DOHH2 (cell line): ENCODE measurements at regions not wholly inside any gene's neighbourhood (a gene's known extent, or its start where the extent isn't known, plus 50 kb on each side); places are given as distances from the start of the nearest gene placed in this dataset.

Experiments
- H3F3A ChIP-seq: fragments of 200-600 bp; sonication (generic), shearing (Covaris generic); 2 replicates; pipeline ENCODE4 v1.6.0; 2016; ENCODE audit warnings: antibody characterized with exemption, mild to moderate bottlenecking; ENCODE audit not compliant: control insufficient read depth, insufficient read depth
- H3K27ac ChIP-seq: fragments of 200-600 bp; sonication (generic); 2 replicates; pipeline ENCODE4 v1.5.1; 2014; ENCODE audit warnings: low read depth, mild to moderate bottlenecking, low read length, moderate library complexity
- H3K27me3 ChIP-seq: fragments of 200-600 bp; sonication (generic); 2 replicates; pipeline ENCODE4 v1.6.1; 2014; ENCODE audit warnings: mild to moderate bottlenecking, low read length, mixed read lengths; ENCODE audit not compliant: control insufficient read depth
- H3K36me3 ChIP-seq: fragments of 200-600 bp; sonication (generic); 2 replicates; pipeline ENCODE4 v1.6.1; 2014; ENCODE audit warnings: mild to moderate bottlenecking, low read length, moderate library complexity, mixed read lengths; ENCODE audit not compliant: control insufficient read depth
- H3K4me1 ChIP-seq: fragments of 200-600 bp; sonication (generic); 2 replicates; pipeline ENCODE4 v1.6.1; 2014; ENCODE audit warnings: mild to moderate bottlenecking, low read length, mixed read lengths; ENCODE audit not compliant: control insufficient read depth
- H3K4me2 ChIP-seq: fragments of 200-600 bp; sonication (generic); 2 replicates; pipeline ENCODE4 v1.6.0; 2014; ENCODE audit warnings: mild to moderate bottlenecking, low read length, moderate library complexity
- H3K4me3 ChIP-seq: fragments of 200-600 bp; sonication (generic); 2 replicates; pipeline ENCODE4 v1.5.1; 2014; ENCODE audit warnings: mild to moderate bottlenecking, low read length, mixed read lengths
- H3K79me2 ChIP-seq: fragments of 200-600 bp; sonication (generic); 2 replicates; pipeline ENCODE4 v1.6.1; 2014; ENCODE audit warnings: mild to moderate bottlenecking, low read length, mixed read lengths; ENCODE audit not compliant: control insufficient read depth
- H3K9me2 ChIP-seq: fragments of 200-600 bp; sonication (generic); replicated peaks from 2 replicates; pipeline ENCODE4 v1.6.1; 2014; ENCODE audit warnings: mild to moderate bottlenecking, low read length, mixed read lengths; ENCODE audit not compliant: control insufficient read depth
- H3K9me3 ChIP-seq: fragments of 200-600 bp; sonication (generic); 2 replicates; pipeline ENCODE4 v1.6.1; 2014; ENCODE audit warnings: antibody characterized with exemption, low read length, mixed read lengths; ENCODE audit not compliant: control insufficient read depth, insufficient read depth
- H4K20me1 ChIP-seq: fragments of 200-600 bp; sonication (generic); 2 replicates; pipeline ENCODE4 v1.6.0; 2014; ENCODE audit warnings: low read depth, mild to moderate bottlenecking, antibody characterized with exemption, low read length, moderate library complexity; ENCODE audit not compliant: control insufficient read depth, insufficient read depth
- CTCF ChIP-seq: fragments of 200-600 bp; sonication (generic); IDR thresholded peaks from one replicate; pipeline ENCODE4 v1.5.1; 2014; ENCODE audit warnings: antibody characterized with exemption, mild to moderate bottlenecking, low read depth, low read length; ENCODE audit not compliant: poor library complexity, severe bottlenecking
- EZH2phosphoT487 ChIP-seq: fragments of 200-600 bp; sonication (generic); IDR thresholded peaks from 2 replicates; pipeline ENCODE4 v1.6.1; 2017; ENCODE audit warnings: borderline replicate concordance, mild to moderate bottlenecking, antibody characterized with exemption, low read length, moderate library complexity, mixed read lengths

- Histone ChIP-seq H3K9me2 (no peaks in the 10 kb centered on the region), H3K4me3 (no peak overlapping the region), H3K4me2 (no peak overlapping the region), H3K36me3 (no peaks in the 10 kb centered on the region), H4K20me1 (no peaks in the 10 kb centered on the region), H3K27me3 (0 out of 2 replicates have a peak, but pooled peaks cover 2% of the 10 kb centered on the region), H3K4me1 (no peaks in the 10 kb centered on the region), H3F3A (no peaks in the 10 kb centered on the region), H3K27ac (no peak overlapping the region), H3K79me2 (no peaks in the 10 kb centered on the region), H3K9me3 (no peaks in the 10 kb centered on the region)
- TF ChIP-seq CTCF, result no peak
- no peak for TF ChIP-seq EZH2phosphoT487
Measured at GRCh38 chr10:71009126-71009525, 120.8 kb upstream of the PCBD1 start.

- Histone ChIP-seq H3K79me2 (no peaks in the 10 kb centered on the region), H3K9me3 (no peaks in the 10 kb centered on the region), H3K27ac (no peak overlapping the region), H3K4me3 (no peak overlapping the region), H4K20me1 (no peaks in the 10 kb centered on the region), H3K9me2 (no peaks in the 10 kb centered on the region), H3K4me1 (no peaks in the 10 kb centered on the region), H3K36me3 (no peaks in the 10 kb centered on the region), H3K4me2 (no peak overlapping the region), H3K27me3 (0 out of 2 replicates have a peak, but pooled peaks cover 2% of the 10 kb centered on the region), H3F3A (no peaks in the 10 kb centered on the region)
- no peak for TF ChIP-seq CTCF
- no peak for TF ChIP-seq EZH2phosphoT487
Measured at GRCh38 chr10:71010730-71011129, 122.4 kb upstream of the PCBD1 start.

- H3K9me3 ChIP-seq, result no peaks in the 10 kb centered on the region
- no peak overlapping the region for H3K27ac ChIP-seq
- H3K4me3 ChIP-seq, result no peak overlapping the region
- no peaks in the 10 kb centered on the region for H3K36me3 ChIP-seq
- no peaks in the 10 kb centered on the region for H4K20me1 ChIP-seq
- no peaks in the 10 kb centered on the region for H3K4me1 ChIP-seq
- no peak overlapping the region for H3K4me2 ChIP-seq
- no peaks in the 10 kb centered on the region for H3K79me2 ChIP-seq
- TF ChIP-seq CTCF, result no peak
- no peak for TF ChIP-seq EZH2phosphoT487
- H3K9me2 ChIP-seq, result no peaks in the 10 kb centered on the region
- H3K27me3 ChIP-seq, result 0 out of 2 replicates have a peak, but pooled peaks cover 2% of the 10 kb centered on the region
- H3F3A ChIP-seq, result no peaks in the 10 kb centered on the region
Measured at GRCh38 chr10:71011141-71011540, 122.8 kb upstream of the PCBD1 start.
